IPS-18a (cell line): ENCODE measurements at regions not wholly inside any gene's neighbourhood (a gene's known extent, or its start where the extent isn't known, plus 50 kb on each side); places are given as distances from the start of the nearest gene placed in this dataset.
"Not testable (repeated sequence)": the region's sequence is repeated elsewhere in the genome, so short reads cannot be mapped to it uniquely, and the experiment has no call there.

ENCODE experiments used
- H3K27ac ChIP-seq: one replicate; pipeline ENCODE4 v1.5.1; 2013; ENCODE audit warnings: low read length
- H3K27me3 ChIP-seq: one replicate; pipeline ENCODE4 v1.6.1; 2013; ENCODE audit warnings: mild to moderate bottlenecking, low read length; ENCODE audit not compliant: control insufficient read depth, insufficient read depth
- H3K36me3 ChIP-seq: one replicate; pipeline ENCODE4 v1.6.1; 2013; ENCODE audit warnings: low read depth, low read length; ENCODE audit not compliant: control insufficient read depth
- H3K4me1 ChIP-seq: one replicate; pipeline ENCODE4 v1.6.1; 2013; ENCODE audit warnings: low read depth, low read length; ENCODE audit not compliant: control insufficient read depth
- H3K4me3 ChIP-seq: one replicate; pipeline ENCODE4 v1.5.1; 2013; ENCODE audit warnings: low read length
- H3K9ac ChIP-seq: one replicate; pipeline ENCODE4 v1.6.1; 2013; ENCODE audit warnings: mild to moderate bottlenecking, low read length, moderate library complexity
- H3K9me3 ChIP-seq: one replicate; pipeline ENCODE4 v1.6.1; 2013; ENCODE audit warnings: low read depth, low read length; ENCODE audit not compliant: control insufficient read depth

GRCh38 chr9:129415942-129416651 is 204.8 kb downstream of the C9orf50 start:
- Histone ChIP-seq H3K9me3 (no peaks in the 10 kb centered on the region), H3K27me3 (no peaks in the 10 kb centered on the region), H3K27ac (no peak overlapping the region), H3K4me3 (no peak overlapping the region), H3K4me1 (peaks cover 17% of the 10 kb centered on the region), H3K36me3 (no peaks in the 10 kb centered on the region), H3K9ac (no peak overlapping the region)

GRCh38 chr9:129414993-129415941 is 205.6 kb downstream of the C9orf50 start:
- H3K4me1 ChIP-seq = peaks cover 17% of the 10 kb centered on the region
- H3K4me3 ChIP-seq = peak overlapping the region; percentile 51
- no peaks in the 10 kb centered on the region for H3K9me3 ChIP-seq
- H3K27me3 ChIP-seq = no peaks in the 10 kb centered on the region
- H3K27ac ChIP-seq = no peak overlapping the region
- H3K36me3 ChIP-seq = no peaks in the 10 kb centered on the region
- no peak overlapping the region for H3K9ac ChIP-seq

- Histone ChIP-seq H3K36me3 (no peaks in the 10 kb centered on the region), H3K9ac (peak overlapping the region; percentile 78), H3K27me3 (no peaks in the 10 kb centered on the region), H3K4me1 (peaks cover 17% of the 10 kb centered on the region), H3K4me3 (peak overlapping the region; percentile 51), H3K9me3 (no peaks in the 10 kb centered on the region), H3K27ac (peak overlapping the region; percentile 82)
These were observed 206.4 kb downstream of the C9orf50 start for GRCh38 chr9:129414377-129414992.

GRCh38 chr9:129413537-129414376 is 207.1 kb downstream of the C9orf50 start:
- Histone ChIP-seq H3K4me1 (peaks cover 17% of the 10 kb centered on the region), H3K36me3 (no peaks in the 10 kb centered on the region), H3K27ac (peak overlapping the region; percentile 82), H3K4me3 (peak overlapping the region; percentile 59), H3K9me3 (no peaks in the 10 kb centered on the region), H3K27me3 (no peaks in the 10 kb centered on the region), H3K9ac (peak overlapping the region; percentile 78)

GRCh38 chr9:129412814-129413536 is 207.9 kb downstream of the C9orf50 start:
- Histone ChIP-seq H3K9ac (peak overlapping the region; percentile 78), H3K36me3 (no peaks in the 10 kb centered on the region), H3K27me3 (no peaks in the 10 kb centered on the region), H3K4me3 (peak overlapping the region; percentile 59), H3K27ac (no peak overlapping the region), H3K9me3 (no peaks in the 10 kb centered on the region), H3K4me1 (peaks cover 17% of the 10 kb centered on the region)

- not testable (repeated sequence) for H3K9ac ChIP-seq, H3K4me3 ChIP-seq
These were observed 208.6 kb downstream of the C9orf50 start for GRCh38 chr9:129412176-129412813.

GRCh38 chr9:129411501-129412175 is 209.3 kb downstream of the C9orf50 start:
- Histone ChIP-seq H3K9me3 (no peaks in the 10 kb centered on the region), H3K27me3 (no peaks in the 10 kb centered on the region), H3K36me3 (no peaks in the 10 kb centered on the region), H3K9ac (no peak overlapping the region), H3K4me3 (no peak overlapping the region), H3K4me1 (peaks cover 17% of the 10 kb centered on the region), H3K27ac (no peak overlapping the region)

More at GRCh38 chr9:129412176-129412813, 208.6 kb downstream of the C9orf50 start:
- H3K36me3 ChIP-seq, H3K9me3 ChIP-seq, H3K27me3 ChIP-seq, H3K27ac ChIP-seq: not testable (repeated sequence)
- H3K4me1 ChIP-seq = peaks cover 17% of the 10 kb centered on the region

GRCh38 chr9:129410226-129410625 is 210.7 kb downstream of the C9orf50 start:
- Histone ChIP-seq H3K27me3 (no peaks in the 10 kb centered on the region), H3K9ac (no peak overlapping the region), H3K27ac (no peak overlapping the region), H3K4me3 (no peak overlapping the region), H3K9me3 (no peaks in the 10 kb centered on the region), H3K4me1 (peaks cover 16% of the 10 kb centered on the region), H3K36me3 (no peaks in the 10 kb centered on the region)

- Histone ChIP-seq H3K4me3 (no peak overlapping the region), H3K36me3 (no peaks in the 10 kb centered on the region), H3K9me3 (no peaks in the 10 kb centered on the region), H3K27me3 (peaks cover 6% of the 10 kb centered on the region), H3K4me1 (peaks cover 3% of the 10 kb centered on the region), H3K9ac (no peak overlapping the region), H3K27ac (no peak overlapping the region)
These were observed 212.2 kb downstream of the C9orf50 start for GRCh38 chr9:129408535-129409215.
